ENCODE measurements at regions not wholly inside any gene's neighbourhood (a gene's known extent, or its start where the extent isn't known, plus 50 kb on each side); places are given as distances from the start of the nearest gene placed in this dataset.
A peak's percentile ranks its signal among the peaks of the same experiment; 100 is the strongest.

- no peak for DNase-seq
- H3K9me3 ChIP-seq (ENCODE audit: severe bottlenecking) = no peaks in the 10 kb centered on the region
- no peaks in the 10 kb centered on the region for H3K27me3 ChIP-seq (ENCODE audit: insufficient read depth, low read depth, severe bottlenecking)
- peak; percentile 37; the same call in 1 of the 2 replicates for TF ChIP-seq CTCF (IDR thresholded peaks at IDR 0.05; ENCODE audit: low read depth, low read length)
- H3K4me3 ChIP-seq (ENCODE audit: low read depth, low read length) = no peak overlapping the region
- H3K36me3 ChIP-seq = no peaks in the 10 kb centered on the region
- H3K27ac ChIP-seq = no peak overlapping the region
Observed at GRCh38 chr3:65170390-65171042, 482.7 kb upstream of the ADAMTS9 start.

DNA sequence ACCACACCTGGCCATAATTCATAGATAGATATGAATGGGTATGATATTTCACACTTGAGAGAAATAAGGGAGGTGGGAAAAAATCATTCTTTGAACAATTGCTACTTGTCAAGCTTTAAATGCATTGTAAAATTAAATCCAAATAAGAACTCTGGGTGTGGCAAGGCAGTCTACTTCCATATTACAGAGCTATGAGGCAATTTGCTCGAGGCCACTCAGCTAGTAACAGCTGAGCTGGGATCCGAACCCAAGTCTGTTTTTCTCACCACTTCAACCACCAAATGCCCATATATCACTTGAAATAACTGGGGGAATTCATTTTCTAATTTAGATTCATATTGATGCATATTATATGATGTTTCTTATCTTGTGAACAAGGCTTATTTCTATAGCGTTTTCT, 482.2 kb upstream of the ADAMTS9 start:
- Histone ChIP-seq H3K36me3 (no peaks in the 10 kb centered on the region), H3K4me3 (ENCODE audit: low read depth, low read length) (no peak overlapping the region), H3K27me3 (ENCODE audit: insufficient read depth, low read depth, severe bottlenecking) (no peaks in the 10 kb centered on the region), H3K9me3 (ENCODE audit: severe bottlenecking) (no peaks in the 10 kb centered on the region), H3K27ac (no peak overlapping the region)
- no peak for TF ChIP-seq CTCF (IDR thresholded peaks at IDR 0.05; ENCODE audit: low read depth, low read length)
- no peak for DNase-seq

- Histone ChIP-seq H3K27ac (no peak overlapping the region), H3K27me3 (ENCODE audit: insufficient read depth, low read depth, severe bottlenecking) (no peaks in the 10 kb centered on the region), H3K9me3 (ENCODE audit: severe bottlenecking) (no peaks in the 10 kb centered on the region), H3K36me3 (no peaks in the 10 kb centered on the region), H3K4me3 (ENCODE audit: low read depth, low read length) (no peak overlapping the region)
- TF ChIP-seq CTCF (IDR thresholded peaks at IDR 0.05; ENCODE audit: low read depth, low read length) = no peak
- DNase-seq = no peak
Observed at GRCh38 chr3:65168547-65168946, 480.7 kb upstream of the ADAMTS9 start.

DNA sequence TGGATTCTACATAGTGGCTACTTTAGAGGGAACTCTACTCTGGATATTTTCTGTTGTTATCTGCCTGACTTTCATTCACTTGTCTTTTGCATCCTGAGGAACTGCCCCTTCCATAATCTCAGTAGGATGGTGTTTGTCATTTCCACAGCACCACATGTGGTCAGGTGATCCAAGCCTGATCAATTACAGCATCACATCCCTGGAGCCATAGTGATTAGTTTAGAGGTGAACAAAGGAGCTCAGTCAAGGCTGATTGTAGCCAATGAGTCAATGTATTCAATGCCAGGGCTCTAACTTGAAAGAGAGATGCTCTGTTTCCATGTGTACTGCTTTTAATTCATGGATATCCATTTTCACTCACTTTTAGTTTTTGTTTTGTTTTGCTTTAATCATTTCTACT, 478.7 kb upstream of the ADAMTS9 start:
- no peaks in the 10 kb centered on the region for H3K36me3 ChIP-seq
- H3K27ac ChIP-seq = no peak overlapping the region
- no peak for DNase-seq

DNA sequence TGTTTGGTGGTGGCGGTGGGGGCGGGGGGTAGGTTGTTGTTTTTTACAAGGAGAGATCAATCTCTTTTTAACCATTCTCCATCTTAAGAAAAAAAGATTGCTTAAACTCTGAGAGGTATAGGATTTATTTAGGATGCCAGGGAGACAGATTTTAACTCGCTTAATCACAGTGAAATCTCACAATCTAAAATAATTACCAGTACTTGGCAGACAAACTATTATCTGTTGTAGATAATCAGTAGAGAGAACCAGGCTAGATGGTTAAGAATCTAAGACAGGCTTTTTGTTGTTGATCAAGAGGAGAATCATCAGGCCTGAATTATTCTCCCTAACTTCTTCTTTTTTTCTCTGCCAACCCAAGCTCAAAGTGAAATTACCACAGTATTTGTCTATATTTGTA, 470.2 kb upstream of the ADAMTS9 start:
- TF ChIP-seq CTCF (IDR thresholded peaks at IDR 0.05; ENCODE audit: low read depth, low read length) = no peak
- DNase-seq = no peak
- H3K27ac ChIP-seq = no peak overlapping the region
- no peaks in the 10 kb centered on the region for H3K27me3 ChIP-seq (ENCODE audit: insufficient read depth, low read depth, severe bottlenecking)
- no peak overlapping the region for H3K4me3 ChIP-seq (ENCODE audit: low read depth, low read length)
- H3K36me3 ChIP-seq = no peaks in the 10 kb centered on the region
- H3K9me3 ChIP-seq (ENCODE audit: severe bottlenecking) = no peaks in the 10 kb centered on the region

More for the DNA sequence above, 478.7 kb upstream of the ADAMTS9 start:
- Histone ChIP-seq H3K9me3 (ENCODE audit: severe bottlenecking) (no peaks in the 10 kb centered on the region), H3K4me3 (ENCODE audit: low read depth, low read length) (no peak overlapping the region), H3K27me3 (ENCODE audit: insufficient read depth, low read depth, severe bottlenecking) (no peaks in the 10 kb centered on the region)
- TF ChIP-seq CTCF (IDR thresholded peaks at IDR 0.05; ENCODE audit: low read depth, low read length) = no peak

Data from WERI-Rb-1 (cell line).